Caki2 (cell line): ENCODE measurements at regions not wholly inside any gene's neighbourhood (a gene's known extent, or its start where the extent isn't known, plus 50 kb on each side); places are given as distances from the start of the nearest gene placed in this dataset.

Source experiments
- DNase-seq: peaks from one replicate; pipeline ENCODE4 v3.0.0-alpha.2; 2015; ENCODE audit warnings: low read depth
- in situ Hi-C: cut with HindIII; loops from 2 replicates; pipeline ENCODE4 v1.10.0; 2016; ENCODE audit warnings: low sequenced_read_pairs, low pct_unique_long_range_greater_than_20kb, mixed read lengths

- in situ Hi-C loops: no loop called here
- no peak for DNase-seq
These were observed 125.5 kb upstream of the UQCRFS1 start for GRCh38 chr19:29338480-29338879.

- in situ Hi-C loops: no loop called here
- DNase-seq: no peak
These were observed 129.8 kb upstream of the UQCRFS1 start for GRCh38 chr19:29342721-29343120.

GRCh38 chr19:29364224-29364726, 151.3 kb upstream of the UQCRFS1 start:
- DNase-seq: no peak
- in situ Hi-C loops: no loop called here

- DNase-seq: no peak
- in situ Hi-C loops: no loop called here
These were observed 152.0 kb upstream of the UQCRFS1 start for GRCh38 chr19:29364999-29365398.

- in situ Hi-C loops: no loop called here
These were observed 153.0 kb upstream of the UQCRFS1 start for GRCh38 chr19:29365836-29366417.

DNA sequence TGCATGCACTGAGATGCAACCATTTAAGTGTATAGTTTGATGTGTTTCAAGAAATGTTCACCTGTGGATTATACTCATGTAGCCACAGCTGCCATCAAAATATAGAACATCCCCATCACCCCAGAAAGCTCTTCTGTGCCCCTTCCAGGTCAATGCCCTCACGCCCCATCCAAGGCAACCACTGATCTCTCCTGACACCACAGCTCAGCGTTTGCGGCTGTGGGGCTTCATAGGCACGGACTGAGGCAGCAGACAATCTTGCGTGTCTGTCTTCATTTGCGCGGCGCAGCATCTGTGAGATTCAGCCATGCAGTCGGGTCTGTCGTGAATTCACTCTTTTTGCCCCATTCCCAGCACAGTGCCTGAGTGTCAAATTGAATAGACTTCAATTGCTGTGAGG, 153.8 kb upstream of the UQCRFS1 start:
- in situ Hi-C loops: no loop called here
- DNase-seq: no peak

More at GRCh38 chr19:29365836-29366417, 153.0 kb upstream of the UQCRFS1 start:
- no peak for DNase-seq

DNA sequence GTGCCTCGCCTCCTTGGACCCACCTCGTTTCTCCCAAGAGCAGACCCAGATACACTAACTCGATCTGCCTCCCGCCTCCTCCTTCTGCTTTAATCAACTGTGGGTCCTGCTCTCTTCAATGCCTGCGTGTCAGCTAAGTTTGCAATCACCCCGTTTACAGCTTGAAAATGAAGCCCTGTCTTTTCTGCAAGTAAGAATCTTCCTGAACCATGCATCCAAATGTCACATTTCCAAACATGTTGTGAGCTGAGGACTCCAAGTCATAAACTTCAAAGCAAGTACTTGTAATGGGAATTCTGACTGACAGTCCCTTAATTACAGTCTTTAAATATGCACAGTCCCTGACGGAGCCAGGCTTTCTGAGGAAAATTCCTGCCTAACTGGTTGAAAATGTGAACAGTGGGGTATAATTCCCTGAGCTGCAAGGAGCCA, 154.9 kb upstream of the UQCRFS1 start:
- no peak for DNase-seq
- in situ Hi-C loops: no loop called here

GRCh38 chr19:29370276-29370675, 155.5 kb upstream of the VSTM2B start:
- DNase-seq: no peak
- in situ Hi-C loops: no loop called here

DNA sequence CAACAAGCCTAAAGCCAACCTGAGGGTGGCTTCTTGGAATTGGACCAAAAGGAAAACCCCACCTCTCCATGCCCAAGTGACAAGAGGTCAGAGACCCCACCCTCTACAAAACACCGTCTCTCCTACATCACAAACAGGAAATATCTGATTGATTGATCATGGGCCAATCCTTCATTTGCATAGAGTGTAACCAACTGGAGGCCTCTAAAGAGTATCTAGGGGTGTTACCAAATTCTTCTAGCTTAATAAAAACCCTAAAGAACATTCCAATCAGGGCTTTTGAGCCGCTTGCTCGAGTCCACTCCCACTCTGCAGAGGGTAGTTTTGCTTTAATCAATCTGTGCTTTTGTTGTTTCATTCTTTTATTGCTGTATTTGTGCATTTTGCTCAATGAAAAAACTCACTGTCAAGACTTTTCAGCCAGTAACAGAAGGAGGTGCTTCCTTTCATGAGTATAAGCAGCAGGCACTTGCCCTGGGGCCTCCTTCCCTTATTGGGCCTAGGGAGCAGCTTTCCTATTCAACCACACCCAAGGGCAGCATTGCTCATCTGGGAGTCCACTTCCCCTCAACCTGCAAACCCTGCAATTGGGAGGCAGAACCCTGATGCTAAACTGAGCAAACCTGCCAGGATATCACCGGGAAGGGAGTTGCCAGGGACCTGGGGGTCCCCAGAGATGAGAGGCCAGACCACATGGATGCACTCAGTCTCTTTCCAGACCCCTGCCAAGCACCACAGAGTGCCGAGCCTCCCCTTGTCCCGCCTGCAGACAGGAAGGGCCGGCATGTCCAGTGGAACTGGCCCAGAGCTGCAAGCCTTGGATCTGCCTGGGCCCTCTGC, 154.3 kb upstream of the VSTM2B start:
- in situ Hi-C loops: no loop called here

GRCh38 chr19:29372091-29372415, 153.7 kb upstream of the VSTM2B start:
- in situ Hi-C loops: no loop called here
- no peak for DNase-seq

More for the DNA sequence above, 154.3 kb upstream of the VSTM2B start:
- DNase-seq: no peak

DNA sequence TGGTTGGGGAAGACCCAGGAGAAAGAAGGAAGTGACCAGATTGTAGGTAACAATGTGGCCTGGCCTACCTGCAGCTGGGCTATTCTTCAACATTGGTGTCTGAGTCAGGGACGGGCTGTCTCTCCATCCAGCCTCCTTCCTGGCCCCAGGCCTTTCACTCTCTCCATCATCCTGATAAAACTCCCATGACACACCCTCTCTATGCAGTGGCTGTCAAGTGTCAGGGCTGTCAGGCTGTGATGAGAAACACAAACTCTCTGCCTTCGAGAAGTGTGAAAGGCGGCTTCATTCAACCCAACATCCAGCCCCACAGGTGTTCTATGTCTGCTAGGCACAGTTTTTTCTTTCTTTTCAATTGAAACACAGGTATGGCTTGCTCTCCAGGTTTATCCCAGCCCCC, 153.3 kb upstream of the VSTM2B start:
- in situ Hi-C loops: no loop called here
- no peak for DNase-seq

- no peak for DNase-seq
- in situ Hi-C loops: no loop called here
These were observed 152.6 kb upstream of the VSTM2B start for GRCh38 chr19:29372921-29373797.

DNA sequence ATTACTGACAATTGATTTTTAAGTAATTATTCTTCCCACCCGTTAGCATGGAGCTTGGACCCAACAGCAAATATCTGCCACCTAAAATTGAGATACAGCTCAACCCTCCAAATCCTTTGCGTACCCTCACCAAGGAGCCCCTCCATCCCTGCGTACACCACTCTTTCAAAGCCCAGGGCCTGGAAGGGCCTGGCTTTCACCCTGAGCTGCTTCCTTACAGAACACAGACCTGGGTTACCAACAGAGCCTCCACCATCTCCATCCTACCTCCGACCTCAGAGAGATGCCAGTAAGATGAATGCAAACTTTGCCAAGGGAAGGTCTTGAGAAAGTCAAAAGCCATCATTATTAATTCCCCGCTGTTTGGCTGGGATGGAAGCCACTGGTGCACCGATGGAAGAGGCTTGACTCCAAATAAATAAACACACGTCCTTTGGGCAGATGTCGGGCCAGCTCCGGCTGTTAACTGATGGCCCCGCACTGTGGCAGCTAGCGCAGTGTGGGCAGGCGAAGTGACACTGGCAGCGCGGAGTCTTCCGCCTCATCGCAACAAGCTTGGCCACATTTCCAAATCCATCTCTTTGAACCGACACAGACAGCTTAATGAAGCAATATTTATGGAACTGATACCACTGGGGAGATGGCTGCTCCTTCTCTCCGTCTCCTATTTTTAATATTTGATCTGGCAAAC, 150.2 kb upstream of the VSTM2B start:
- in situ Hi-C loops: no loop called here
- DNase-seq: no peak

DNA sequence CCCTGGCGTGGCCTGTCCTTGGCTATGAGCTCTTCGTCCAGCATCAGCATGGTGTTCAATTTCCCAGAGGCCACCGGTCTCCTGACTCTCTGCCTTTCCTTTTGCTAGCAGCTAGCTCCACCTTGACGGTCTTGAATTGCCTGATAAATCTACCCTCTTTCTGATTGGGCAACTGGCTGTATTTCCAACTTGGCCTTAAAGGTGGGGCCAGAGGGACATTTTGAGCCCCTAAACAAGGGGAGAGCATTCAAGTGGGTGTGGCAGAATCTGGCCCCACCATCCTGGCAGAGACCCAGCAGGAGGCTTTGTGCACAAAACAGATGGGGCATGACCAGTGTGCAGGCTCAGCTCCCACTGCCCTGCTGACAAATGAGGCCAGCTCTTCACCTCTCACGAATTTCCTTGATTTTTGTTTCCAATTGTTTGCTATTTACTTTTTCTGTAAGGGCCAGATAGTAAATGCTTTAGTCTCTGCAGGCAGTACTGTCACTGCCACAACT, 148.9 kb upstream of the VSTM2B start:
- no peak for DNase-seq
- in situ Hi-C loops: no loop called here

- DNase-seq: no peak
- in situ Hi-C loops: no loop called here
These were observed 147.7 kb upstream of the VSTM2B start for GRCh38 chr19:29378126-29378525.

DNA sequence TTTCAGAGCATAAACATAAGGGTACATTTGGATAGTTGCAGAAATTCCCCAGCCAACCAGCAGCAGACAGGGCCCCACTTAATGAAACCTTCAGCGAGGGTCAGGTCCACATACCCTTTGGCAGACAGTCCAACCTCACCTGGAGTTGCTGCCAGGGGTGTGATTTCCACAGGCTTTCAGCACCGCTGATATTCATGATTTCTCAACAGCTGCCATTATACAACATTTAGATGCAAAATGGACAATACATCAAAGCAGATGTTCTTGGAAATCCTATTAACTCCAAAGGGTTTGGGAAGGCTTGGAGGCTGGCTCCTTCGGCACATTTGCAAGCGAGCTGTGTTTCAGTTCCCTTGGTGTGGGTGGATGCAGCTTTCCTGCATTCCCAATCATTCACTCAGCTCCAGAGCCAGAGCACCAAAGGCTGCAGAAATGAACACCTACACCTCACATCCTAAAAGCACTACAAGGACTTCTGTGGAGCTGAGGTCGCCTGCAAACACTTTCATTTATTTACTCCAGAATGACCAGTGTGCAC, 147.2 kb upstream of the VSTM2B start:
- no peak for DNase-seq
- in situ Hi-C loops: no loop called here

DNA sequence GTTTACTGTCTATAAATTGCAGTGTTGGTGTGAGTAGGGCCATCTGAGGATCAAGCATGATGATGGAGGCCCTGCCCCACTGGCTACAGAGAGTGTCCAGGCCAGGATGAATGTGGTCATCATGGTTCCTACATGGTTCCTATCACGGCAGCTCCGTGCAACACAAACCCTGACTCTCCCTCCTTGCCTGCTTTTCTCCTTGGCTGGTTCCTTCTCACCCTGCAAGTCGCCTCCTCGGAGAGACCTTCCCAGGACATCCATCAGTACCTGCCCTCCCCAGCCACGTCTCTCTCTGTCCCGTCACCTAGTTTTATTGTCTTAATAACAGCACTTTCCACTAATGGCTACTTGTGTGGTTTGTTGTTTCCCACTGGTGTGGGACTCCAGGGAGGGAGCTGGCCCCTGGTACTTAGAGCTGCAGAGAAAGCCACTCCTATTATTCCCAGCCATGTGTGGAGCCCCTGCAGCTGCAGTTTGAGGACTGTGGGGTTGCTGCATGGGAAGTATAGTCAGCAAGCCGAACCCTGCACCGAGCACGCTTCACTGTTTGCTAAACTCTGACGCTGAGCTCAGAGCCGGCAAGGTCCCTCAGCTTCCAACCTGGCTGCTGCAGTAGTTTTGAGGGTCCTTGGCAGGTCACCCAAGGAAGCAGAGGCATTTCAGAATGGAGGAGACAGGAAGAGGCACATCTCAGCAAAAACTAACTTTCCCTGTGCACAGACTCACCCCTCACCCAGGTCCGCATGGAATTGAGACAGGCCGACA, 146.4 kb upstream of the VSTM2B start:
- in situ Hi-C loops: no loop called here
- no peak for DNase-seq
